Dermis microvascular lymphatic vessel endothelial cell (primary cell): ENCODE measurements at regions not wholly inside any gene's neighbourhood (a gene's known extent, or its start where the extent isn't known, plus 50 kb on each side); places are given as distances from the start of the nearest gene placed in this dataset.

Experiments
- DNase-seq, 2 donors: peaks; one replicate each; pipeline versions ENCODE4 v3.0.0 to v3.0.0-alpha.2; 2010; ENCODE audit warnings: low read depth in 2 of 2

DNA sequence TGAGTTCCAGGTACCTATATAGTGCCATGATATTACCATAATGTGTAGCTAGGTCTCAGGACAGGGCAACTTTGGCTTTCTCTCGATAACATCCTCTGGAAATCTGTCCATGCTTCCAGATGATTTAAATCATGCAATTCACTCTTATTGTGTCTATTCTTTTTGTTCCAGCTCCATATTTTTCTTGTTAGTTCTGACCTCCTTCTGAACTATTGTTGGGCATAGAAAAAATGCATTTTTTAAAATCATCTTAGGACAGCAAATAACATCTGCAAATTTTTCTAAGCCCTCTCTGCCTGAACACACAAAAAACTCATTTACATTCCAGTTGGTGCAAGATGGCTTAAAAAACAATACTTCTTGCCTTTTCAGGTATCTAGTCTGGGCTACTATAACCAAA is 1561.0 kb upstream of the MIR17HG start:
- no peak for DNase-seq

DNA sequence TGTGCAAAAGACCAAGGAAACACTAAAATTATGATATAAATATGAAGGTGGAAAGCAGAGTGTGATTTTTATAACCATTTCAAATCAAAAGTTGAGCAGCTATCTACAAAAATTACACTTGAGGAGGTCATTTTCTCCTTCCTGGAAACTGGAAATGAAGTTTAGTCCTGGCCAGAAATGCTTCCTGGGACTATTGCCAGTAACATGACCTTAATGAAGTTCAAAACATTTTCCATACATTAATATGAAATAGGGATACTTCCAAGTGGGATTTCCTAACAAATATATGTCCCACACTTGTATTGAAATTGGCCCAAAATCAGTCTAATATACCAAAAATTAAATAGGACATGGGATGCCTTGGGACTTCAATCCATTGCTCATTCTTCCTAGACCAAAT is 1556.8 kb upstream of the MIR17HG start:
- no peak for DNase-seq

GRCh38 chr13:89791971-89792630 is 1555.4 kb upstream of the MIR17HG start:
- DNase-seq = no peak

GRCh38 chr13:89796196-89796595 is 1551.3 kb upstream of the MIR17HG start:
- no peak for DNase-seq

- peak in 1 of 2 donors; percentile 74 for DNase-seq
These were observed 1543.6 kb upstream of the MIR17HG start for GRCh38 chr13:89803839-89804238.

DNA sequence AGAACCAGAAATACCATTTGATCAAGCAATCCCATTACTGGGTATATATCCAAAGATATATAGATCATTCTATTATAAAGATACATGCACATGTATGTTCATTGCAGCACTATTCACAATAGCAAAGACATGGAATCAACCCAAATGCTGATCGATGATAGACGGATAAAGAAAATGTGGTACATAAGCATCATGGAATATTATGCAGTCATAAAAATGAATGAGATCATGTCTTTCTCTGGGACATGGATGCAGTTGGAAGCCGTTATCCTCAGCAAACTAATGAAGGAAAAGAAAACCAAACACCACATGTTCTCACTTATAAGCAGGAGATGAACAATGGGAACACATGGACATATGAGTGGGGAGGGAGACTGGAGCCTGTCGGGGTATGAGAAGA is 1540.9 kb upstream of the MIR17HG start:
- DNase-seq = no peak

GRCh38 chr13:89812856-89813255 is 1534.6 kb upstream of the MIR17HG start:
- DNase-seq = peak; percentile 79 to 93

GRCh38 chr13:89816404-89816803 is 1531.1 kb upstream of the MIR17HG start:
- DNase-seq = no peak

GRCh38 chr13:89822467-89822866 is 1525.0 kb upstream of the MIR17HG start:
- no peak for DNase-seq

DNA sequence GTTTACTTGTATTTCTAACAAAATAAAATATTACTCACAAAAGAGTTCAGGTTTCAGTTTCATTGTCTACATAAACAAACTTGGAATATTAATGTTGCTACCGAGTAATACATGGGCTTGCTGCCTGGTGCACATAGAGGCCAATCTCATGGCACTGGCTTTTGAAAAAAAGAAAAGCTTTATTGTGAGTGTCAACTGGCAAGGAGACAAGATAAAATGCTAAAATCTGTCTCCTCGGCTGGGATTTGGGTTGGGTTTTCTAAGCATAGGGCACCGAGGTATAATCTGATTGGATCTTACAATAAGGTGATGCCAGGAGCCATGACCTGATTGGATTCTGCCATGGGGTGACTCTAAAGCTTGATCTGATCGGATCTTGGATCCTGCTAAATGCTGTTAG is 1519.9 kb upstream of the MIR17HG start:
- DNase-seq = no peak

DNA sequence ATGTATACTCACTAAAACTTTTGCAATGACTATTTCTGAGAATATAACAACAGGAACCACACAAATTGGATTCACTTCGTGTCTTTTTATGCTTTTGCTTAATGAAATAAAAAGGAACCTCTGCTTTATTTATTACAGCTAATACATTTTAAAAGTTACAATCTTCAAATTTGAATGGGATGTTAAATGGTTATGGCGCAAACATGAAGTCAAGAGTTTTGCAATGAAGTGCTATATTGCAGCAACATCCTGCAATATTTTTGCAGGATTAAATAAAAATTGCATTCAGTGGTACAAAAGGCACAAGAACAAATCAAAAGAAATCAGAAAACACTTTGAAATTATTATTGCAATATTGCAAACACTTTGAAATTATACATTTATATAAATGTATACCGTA is 1519.0 kb upstream of the MIR17HG start:
- no peak for DNase-seq

GRCh38 chr13:89831157-89831556 is 1516.3 kb upstream of the MIR17HG start:
- no peak for DNase-seq

GRCh38 chr13:89832827-89833226 is 1514.7 kb upstream of the MIR17HG start:
- DNase-seq = no peak

- no peak for DNase-seq
These were observed 1503.9 kb upstream of the MIR17HG start for GRCh38 chr13:89843621-89844020.

DNA sequence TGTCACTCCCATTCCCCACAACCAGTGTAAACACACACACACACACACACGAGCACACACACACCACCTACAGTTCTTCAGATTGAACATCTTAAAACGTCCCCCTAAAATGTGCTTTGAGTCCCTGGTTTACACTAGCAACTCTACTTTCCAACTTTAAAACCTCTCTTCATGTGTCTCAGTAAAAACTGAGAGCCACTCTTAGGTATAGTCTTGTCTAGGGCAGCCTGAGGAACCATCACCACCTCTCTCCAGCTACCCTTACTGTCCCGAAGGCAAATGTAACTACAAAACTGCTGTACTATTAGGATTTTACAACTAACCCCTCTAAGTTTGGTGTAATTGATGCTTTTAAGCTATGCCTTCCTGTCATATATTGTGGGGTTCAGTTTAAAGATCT is 1501.6 kb upstream of the MIR17HG start:
- no peak for DNase-seq

- peak; percentile 26 to 55 for DNase-seq
These were observed 1500.4 kb upstream of the MIR17HG start for GRCh38 chr13:89846926-89847585.

GRCh38 chr13:89852570-89852969 is 1494.9 kb upstream of the MIR17HG start:
- no peak for DNase-seq

DNA sequence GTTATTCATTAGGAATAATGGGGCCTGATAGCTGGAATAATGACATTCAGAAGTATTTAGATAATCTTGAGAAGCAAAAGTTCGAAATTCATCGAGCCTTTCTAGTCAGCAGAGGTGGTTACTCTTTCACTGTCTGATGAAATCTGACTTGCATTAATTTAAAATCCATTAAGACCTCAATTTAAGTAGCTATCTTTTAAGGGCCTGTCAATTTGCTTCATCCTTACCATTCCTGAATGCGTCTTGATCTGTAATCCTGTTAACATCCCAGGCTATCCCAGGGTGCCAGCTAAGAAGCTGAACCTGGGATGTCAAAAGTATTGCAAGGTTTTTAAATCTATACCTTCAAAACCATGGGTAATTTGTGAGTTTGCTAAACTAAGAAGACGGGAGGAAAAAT is 1491.0 kb upstream of the MIR17HG start:
- DNase-seq = no peak

- no peak for DNase-seq
These were observed 1490.0 kb upstream of the MIR17HG start for GRCh38 chr13:89857502-89857901.

- DNase-seq = no peak
These were observed 1485.3 kb upstream of the MIR17HG start for GRCh38 chr13:89862011-89862690.

- DNase-seq = peak in 1 of 2 donors; percentile 27
These were observed 1484.8 kb upstream of the MIR17HG start for GRCh38 chr13:89862691-89863036.

GRCh38 chr13:89865164-89866064 is 1482.1 kb upstream of the MIR17HG start:
- DNase-seq = no peak
